HEK293 (cell line): ENCODE measurements at regions not wholly inside any gene's neighbourhood (a gene's known extent, or its start where the extent isn't known, plus 50 kb on each side); places are given as distances from the start of the nearest gene placed in this dataset.

Source experiments
- CTCF ChIP-seq: fragments of 450-650 bp; formaldehyde crosslinking; IDR thresholded peaks from 2 replicates; pipeline ENCODE4 v1.5.1; 2016; ENCODE audit warnings: missing biosample characterization, missing genetic modification characterization
- GLIS1 ChIP-seq: fragments of 450-650 bp; formaldehyde crosslinking; IDR thresholded peaks from 2 replicates; pipeline ENCODE4 v1.5.1; 2016; ENCODE audit warnings: missing biosample characterization, missing genetic modification characterization
- GLIS2 ChIP-seq: fragments of 450-650 bp; formaldehyde crosslinking; IDR thresholded peaks from 2 replicates; pipeline ENCODE4 v1.5.1; 2016; ENCODE audit warnings: missing biosample characterization, missing genetic modification characterization
- KLF10 ChIP-seq: fragments of 450-650 bp; IDR thresholded peaks from 2 replicates; pipeline ENCODE4 v1.5.1; 2018; ENCODE audit warnings: missing biosample characterization, mild to moderate bottlenecking, missing genetic modification characterization
- MYNN ChIP-seq: fragments of 450-650 bp; formaldehyde crosslinking; IDR thresholded peaks from 2 replicates; pipeline ENCODE4 v1.5.1; 2016; ENCODE audit warnings: missing biosample characterization, missing genetic modification characterization, borderline replicate concordance
- OVOL3 ChIP-seq: fragments of 450-650 bp; formaldehyde crosslinking; IDR thresholded peaks from 2 replicates; pipeline ENCODE4 v1.5.1; 2016; ENCODE audit warnings: missing biosample characterization, missing genetic modification characterization
- SALL2 ChIP-seq: fragments of 450-650 bp; formaldehyde crosslinking; IDR thresholded peaks from 2 replicates; pipeline ENCODE4 v1.5.0; 2017; ENCODE audit warnings: missing biosample characterization, mild to moderate bottlenecking, missing genetic modification characterization, borderline replicate concordance
- SP7 ChIP-seq: fragments of 450-650 bp; formaldehyde crosslinking; IDR thresholded peaks from 2 replicates; pipeline ENCODE4 v1.5.1; 2016; ENCODE audit warnings: missing biosample characterization, missing genetic modification characterization
- ZBTB8A ChIP-seq: fragments of 450-650 bp; formaldehyde crosslinking; IDR thresholded peaks from 2 replicates; pipeline ENCODE4 v1.5.1; 2016; ENCODE audit warnings: missing biosample characterization, missing genetic modification characterization
- ZNF121 ChIP-seq: fragments of 450-650 bp; formaldehyde crosslinking; IDR thresholded peaks from 2 replicates; pipeline ENCODE4 v1.5.1; 2016; ENCODE audit warnings: missing biosample characterization, missing genetic modification characterization
- ZNF24 ChIP-seq: fragments of 450-650 bp; formaldehyde crosslinking; IDR thresholded peaks from 2 replicates; pipeline ENCODE4 v1.5.1; 2016; ENCODE audit warnings: missing biosample characterization, missing genetic modification characterization
- ZNF302 ChIP-seq: fragments of 450-650 bp; formaldehyde crosslinking; IDR thresholded peaks from 2 replicates; pipeline ENCODE4 v1.5.1; 2016; ENCODE audit warnings: missing biosample characterization, missing genetic modification characterization, low read depth
- ZNF362 ChIP-seq: fragments of 450-650 bp; formaldehyde crosslinking; IDR thresholded peaks from 2 replicates; pipeline ENCODE4 v1.5.1; 2016; ENCODE audit warnings: missing biosample characterization, missing genetic modification characterization
- ZNF654 ChIP-seq: fragments of 450-650 bp; formaldehyde crosslinking; IDR thresholded peaks from 2 replicates; pipeline ENCODE4 v1.5.1; 2016; ENCODE audit warnings: low read depth, missing biosample characterization, missing genetic modification characterization

GRCh38 chr4:63105839-63106238 lies 1303.4 kb downstream of the TECRL start:
- TF ChIP-seq ZBTB8A, result no peak
- TF ChIP-seq CTCF (tag by site-specific recombination), result no peak
- no peak for TF ChIP-seq GLIS1 (tag by site-specific recombination)
- no peak for TF ChIP-seq ZNF24 (tag by site-specific recombination)
- no peak for TF ChIP-seq SALL2 (tag by site-specific recombination)
- TF ChIP-seq ZNF654 (tag by site-specific recombination), result no peak
- TF ChIP-seq ZNF121 (tag by site-specific recombination), result no peak
- no peak for TF ChIP-seq MYNN (tag by site-specific recombination)
- TF ChIP-seq GLIS2 (tag by site-specific recombination), result no peak
- TF ChIP-seq ZNF362, result no peak
- TF ChIP-seq SP7, result no peak
- TF ChIP-seq KLF10 (tag by site-specific recombination), result no peak
- TF ChIP-seq ZNF302 (tag by site-specific recombination), result no peak
- no peak for TF ChIP-seq OVOL3 (tag by site-specific recombination)
